Panc1 (cell line): ENCODE measurements at regions not wholly inside any gene's neighbourhood (a gene's known extent, or its start where the extent isn't known, plus 50 kb on each side); places are given as distances from the start of the nearest gene placed in this dataset.
A peak's percentile ranks its signal among the peaks of the same experiment; 100 is the strongest.
"Not testable (repeated sequence)": the region's sequence is repeated elsewhere in the genome, so short reads cannot be mapped to it uniquely, and the experiment has no call there.

Source experiments
- ATAC-seq: fragments of 200-7000 bp; cut with Tn5 transposase; 2 replicates; pipeline ENCODE4 v1.9.1; 2020; ENCODE audit warnings: mild to moderate bottlenecking, moderate library complexity
- BruUV-seq: library from RNA; stranded (reverse); fragments of 400-500 nt; replicated peaks from 2 replicates; lab custom pipeline; 2021; lab: Mats Ljungman, UMichigan
- CTCF ChIA-PET: fragments of 300-600 bp; sonication (Branson Sonifier 250); formaldehyde crosslinking; loops from one replicate; lab custom pipeline; 2022; ENCODE audit warnings: antibody characterized with exemption; lab: Charles Lee
- POLR2A ChIA-PET: fragments of 300-600 bp; sonication (Branson Sonifier 250); formaldehyde crosslinking; loops from one replicate; lab custom pipeline; 2022; ENCODE audit warnings: antibody characterized with exemption; lab: Charles Lee
- DNase-seq: peaks from one replicate; pipeline ENCODE4 v3.0.0-alpha.2; 2010; ENCODE audit warnings: low read depth, low spot score
- H3K27ac ChIP-seq: 2 replicates; pipeline ENCODE4 v1.5.1; 2011; ENCODE audit warnings: mild to moderate bottlenecking, low read length, inconsistent platforms
- H3K27me3 ChIP-seq: fragments of 200-500 bp; sonication (Bioruptor generic); 2 replicates; pipeline ENCODE4 v1.6.0; 2014; ENCODE audit warnings: low read length, inconsistent platforms; ENCODE audit not compliant: control insufficient read depth, insufficient read depth
- H3K36me3 ChIP-seq: fragments of 200-500 bp; sonication (Bioruptor generic); 2 replicates; pipeline ENCODE4 v1.5.1; 2014; ENCODE audit warnings: inconsistent platforms, mild to moderate bottlenecking, low read length, moderate library complexity; ENCODE audit not compliant: control insufficient read depth, insufficient read depth
- H3K4me1 ChIP-seq: 2 replicates; pipeline ENCODE4 v1.5.1; 2011; ENCODE audit warnings: inconsistent platforms, mild to moderate bottlenecking, low read length, moderate library complexity; ENCODE audit not compliant: control insufficient read depth, insufficient read depth
- H3K4me3 ChIP-seq, 2 experiments: 2 replicates each; pipeline ENCODE4 v1.5.1; 2011 to 2012; ENCODE audit warnings: low read depth in 2 of 2, low read length in 2 of 2, mild to moderate bottlenecking in 2 of 2, inconsistent platforms in 1 of 2, moderate library complexity in 1 of 2
- H3K9me3 ChIP-seq: fragments of 200-500 bp; sonication (Bioruptor generic); 2 replicates; pipeline ENCODE4 v1.5.1; 2014; ENCODE audit warnings: low read depth, mild to moderate bottlenecking, inconsistent platforms, low read length, moderate library complexity; ENCODE audit not compliant: control insufficient read depth, insufficient read depth
- in situ Hi-C: cut with HindIII; loops from 2 replicates; pipeline ENCODE4 v1.10.0; 2016; ENCODE audit warnings: low sequenced_read_pairs, low pct_unique_long_range_greater_than_20kb
- intact Hi-C: fragments of 100-400 bp; cut with micrococcal nuclease; formaldehyde crosslinking; loops from one replicate; pipeline ENCODE4 v1.10.0; 2022; ENCODE audit not compliant: unreplicated experiment

GRCh38 chr9:61864463-61864862, 674.6 kb downstream of the SPATA31A7 start:
- DNase-seq, H3K4me3 ChIP-seq, in situ Hi-C loops, H3K9me3 ChIP-seq, ATAC-seq, H3K36me3 ChIP-seq, H3K27ac ChIP-seq, H3K4me1 ChIP-seq, intact Hi-C loops, CTCF ChIA-PET, POLR2A ChIA-PET, H3K27me3 ChIP-seq: not testable (repeated sequence)
- BruUV-seq = TSS peak; percentile 87

- H3K4me3 ChIP-seq, in situ Hi-C loops, CTCF ChIA-PET, POLR2A ChIA-PET, H3K27me3 ChIP-seq, H3K36me3 ChIP-seq, DNase-seq, H3K9me3 ChIP-seq, ATAC-seq, H3K4me1 ChIP-seq, H3K27ac ChIP-seq, BruUV-seq, intact Hi-C loops: not testable (repeated sequence)
Observed at GRCh38 chr9:61868965-61869364, 679.1 kb downstream of the SPATA31A7 start.

GRCh38 chr9:61872329-61872728, 682.5 kb downstream of the SPATA31A7 start:
- POLR2A ChIA-PET, H3K4me3 ChIP-seq, DNase-seq, CTCF ChIA-PET, H3K4me1 ChIP-seq, in situ Hi-C loops, ATAC-seq, H3K36me3 ChIP-seq, H3K9me3 ChIP-seq, BruUV-seq, intact Hi-C loops, H3K27me3 ChIP-seq, H3K27ac ChIP-seq: not testable (repeated sequence)
